ENCODE measurements at regions not wholly inside any gene's neighbourhood (a gene's known extent, or its start where the extent isn't known, plus 50 kb on each side); places are given as distances from the start of the nearest gene placed in this dataset.
A peak's percentile ranks its signal among the peaks of the same experiment; 100 is the strongest.
"Not testable (repeated sequence)": the region's sequence is repeated elsewhere in the genome, so short reads cannot be mapped to it uniquely, and the experiment has no call there.

- H3K9me3 ChIP-seq (ENCODE audit: control insufficient read depth, low read length), result no peaks in the 10 kb centered on the region
- no peak overlapping the region for H3K4me3 ChIP-seq (ENCODE audit: low read length)
- no peaks in the 10 kb centered on the region for H3K36me3 ChIP-seq (ENCODE audit: control insufficient read depth, insufficient read depth, low read length)
- no peaks in the 10 kb centered on the region for H3K4me1 ChIP-seq (ENCODE audit: control insufficient read depth, insufficient read depth, low read length)
- no peak overlapping the region for H3K9ac ChIP-seq (ENCODE audit: low read length)
- no peaks in the 10 kb centered on the region for H3K27me3 ChIP-seq (ENCODE audit: control insufficient read depth, insufficient read depth, low read length)
These were observed 50.9 kb upstream of the PTPDC1 start for GRCh38 chr9:94033383-94033782.

DNA sequence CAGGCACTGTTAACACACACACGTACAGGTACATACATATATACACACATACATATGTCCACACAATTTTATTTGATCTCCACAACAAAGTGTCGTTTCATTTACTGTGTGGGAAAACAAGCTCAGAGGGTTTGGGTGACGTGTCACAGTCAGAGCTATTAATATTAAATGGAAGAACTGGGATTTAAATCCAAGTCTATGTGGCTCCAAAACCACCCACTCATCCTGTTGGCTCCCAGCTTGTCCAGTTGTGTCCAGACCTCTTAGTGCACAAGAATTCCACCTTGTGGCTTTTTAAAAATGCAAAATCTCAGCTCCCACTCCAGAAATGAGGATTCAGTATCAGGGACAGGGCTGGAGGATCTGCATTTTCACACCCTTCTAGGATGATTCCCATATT, 52.3 kb upstream of the PTPDC1 start:
- Histone ChIP-seq H3K4me1 (ENCODE audit: control insufficient read depth, insufficient read depth, low read length) (no peaks in the 10 kb centered on the region), H3K9me3 (ENCODE audit: control insufficient read depth, low read length) (no peaks in the 10 kb centered on the region), H3K36me3 (ENCODE audit: control insufficient read depth, insufficient read depth, low read length) (no peaks in the 10 kb centered on the region), H3K4me3 (ENCODE audit: low read length) (no peak overlapping the region), H3K9ac (ENCODE audit: low read length) (no peak overlapping the region), H3K27me3 (ENCODE audit: control insufficient read depth, insufficient read depth, low read length) (no peaks in the 10 kb centered on the region)

DNA sequence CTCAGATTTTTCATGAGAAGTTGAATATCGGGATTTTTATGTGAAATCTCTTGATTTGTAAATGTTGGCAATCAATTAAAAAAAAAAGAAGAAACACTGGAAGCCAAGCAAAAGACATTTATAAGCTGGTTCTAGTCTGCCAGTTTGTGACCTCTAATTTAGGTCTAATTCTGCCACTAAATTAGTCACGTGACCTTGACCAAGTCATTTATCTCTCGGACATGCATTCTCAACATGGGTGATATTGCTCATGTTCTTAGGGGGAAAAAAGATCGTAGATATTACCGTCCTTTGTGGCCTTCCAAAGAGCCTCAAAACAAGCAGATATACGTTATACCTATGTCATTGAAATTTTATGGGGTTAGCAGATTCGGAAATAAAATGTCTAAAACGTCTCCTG, 52.9 kb upstream of the PTPDC1 start:
- Histone ChIP-seq H3K4me1 (ENCODE audit: control insufficient read depth, insufficient read depth, low read length) (no peaks in the 10 kb centered on the region), H3K9ac (ENCODE audit: low read length) (peak overlapping the region; percentile 77), H3K27me3 (ENCODE audit: control insufficient read depth, insufficient read depth, low read length) (no peaks in the 10 kb centered on the region), H3K9me3 (ENCODE audit: control insufficient read depth, low read length) (no peaks in the 10 kb centered on the region), H3K4me3 (ENCODE audit: low read length) (peak overlapping the region; percentile 75), H3K36me3 (ENCODE audit: control insufficient read depth, insufficient read depth, low read length) (no peaks in the 10 kb centered on the region)

- peak overlapping the region; percentile 77 for H3K9ac ChIP-seq (ENCODE audit: low read length)
- H3K36me3 ChIP-seq (ENCODE audit: control insufficient read depth, insufficient read depth, low read length), result no peaks in the 10 kb centered on the region
- no peaks in the 10 kb centered on the region for H3K27me3 ChIP-seq (ENCODE audit: control insufficient read depth, insufficient read depth, low read length)
- no peaks in the 10 kb centered on the region for H3K9me3 ChIP-seq (ENCODE audit: control insufficient read depth, low read length)
- H3K4me1 ChIP-seq (ENCODE audit: control insufficient read depth, insufficient read depth, low read length), result no peaks in the 10 kb centered on the region
- peak overlapping the region; percentile 75 for H3K4me3 ChIP-seq (ENCODE audit: low read length)
These were observed 53.7 kb upstream of the PTPDC1 start for GRCh38 chr9:94030318-94031179.

GRCh38 chr9:94029932-94030317, 54.3 kb upstream of the PTPDC1 start:
- Histone ChIP-seq H3K9ac (ENCODE audit: low read length) (peak overlapping the region; percentile 77), H3K4me1 (ENCODE audit: control insufficient read depth, insufficient read depth, low read length) (no peaks in the 10 kb centered on the region), H3K4me3 (ENCODE audit: low read length) (peak overlapping the region; percentile 75), H3K9me3 (ENCODE audit: control insufficient read depth, low read length) (no peaks in the 10 kb centered on the region), H3K36me3 (ENCODE audit: control insufficient read depth, insufficient read depth, low read length) (no peaks in the 10 kb centered on the region), H3K27me3 (ENCODE audit: control insufficient read depth, insufficient read depth, low read length) (no peaks in the 10 kb centered on the region)

DNA sequence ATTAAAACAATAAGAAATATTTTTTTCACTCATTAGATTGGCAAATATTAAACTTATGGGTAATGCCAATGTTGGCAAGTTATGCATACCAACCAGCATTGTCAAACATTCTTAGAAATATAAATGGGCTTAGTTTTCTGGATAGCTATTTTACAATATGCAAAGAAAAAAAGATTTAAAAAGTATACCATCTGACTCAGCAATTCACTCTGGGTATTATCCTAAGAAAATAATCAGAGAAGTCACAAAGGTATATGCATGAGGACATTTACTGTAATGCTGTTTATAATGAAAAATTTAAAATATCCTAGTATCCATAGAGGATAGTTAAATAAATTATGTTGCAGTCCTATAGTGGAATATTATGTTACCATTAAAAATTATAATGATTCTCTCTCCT, 57.4 kb upstream of the PTPDC1 start:
- Histone ChIP-seq H3K4me1 (ENCODE audit: control insufficient read depth, insufficient read depth, low read length) (no peaks in the 10 kb centered on the region), H3K4me3 (ENCODE audit: low read length) (no peak overlapping the region), H3K9me3 (ENCODE audit: control insufficient read depth, low read length) (no peaks in the 10 kb centered on the region), H3K36me3 (ENCODE audit: control insufficient read depth, insufficient read depth, low read length) (no peaks in the 10 kb centered on the region), H3K9ac (ENCODE audit: low read length) (no peak overlapping the region), H3K27me3 (ENCODE audit: control insufficient read depth, insufficient read depth, low read length) (no peaks in the 10 kb centered on the region)

GRCh38 chr9:94022476-94022875, 61.8 kb upstream of the PTPDC1 start:
- not testable (repeated sequence) for H3K9ac ChIP-seq (ENCODE audit: low read length); H3K9me3 ChIP-seq (ENCODE audit: control insufficient read depth, low read length); H3K4me1 ChIP-seq (ENCODE audit: control insufficient read depth, insufficient read depth, low read length); H3K4me3 ChIP-seq (ENCODE audit: low read length); H3K27me3 ChIP-seq (ENCODE audit: control insufficient read depth, insufficient read depth, low read length); H3K36me3 ChIP-seq (ENCODE audit: control insufficient read depth, insufficient read depth, low read length)

- H3K36me3 ChIP-seq (ENCODE audit: control insufficient read depth, insufficient read depth, low read length); H3K27me3 ChIP-seq (ENCODE audit: control insufficient read depth, insufficient read depth, low read length); H3K9me3 ChIP-seq (ENCODE audit: control insufficient read depth, low read length); H3K9ac ChIP-seq (ENCODE audit: low read length); H3K4me1 ChIP-seq (ENCODE audit: control insufficient read depth, insufficient read depth, low read length); H3K4me3 ChIP-seq (ENCODE audit: low read length): not testable (repeated sequence)
These were observed 63.4 kb upstream of the PTPDC1 start for GRCh38 chr9:94020836-94021235.

GRCh38 chr9:94018628-94019027, 63.5 kb upstream of the BARX1 start:
- no peaks in the 10 kb centered on the region for H3K9me3 ChIP-seq (ENCODE audit: control insufficient read depth, low read length)
- H3K27me3 ChIP-seq (ENCODE audit: control insufficient read depth, insufficient read depth, low read length), result no peaks in the 10 kb centered on the region
- no peaks in the 10 kb centered on the region for H3K36me3 ChIP-seq (ENCODE audit: control insufficient read depth, insufficient read depth, low read length)
- no peak overlapping the region for H3K9ac ChIP-seq (ENCODE audit: low read length)
- H3K4me3 ChIP-seq (ENCODE audit: low read length), result no peak overlapping the region
- H3K4me1 ChIP-seq (ENCODE audit: control insufficient read depth, insufficient read depth, low read length), result peaks cover 8% of the 10 kb centered on the region

DNA sequence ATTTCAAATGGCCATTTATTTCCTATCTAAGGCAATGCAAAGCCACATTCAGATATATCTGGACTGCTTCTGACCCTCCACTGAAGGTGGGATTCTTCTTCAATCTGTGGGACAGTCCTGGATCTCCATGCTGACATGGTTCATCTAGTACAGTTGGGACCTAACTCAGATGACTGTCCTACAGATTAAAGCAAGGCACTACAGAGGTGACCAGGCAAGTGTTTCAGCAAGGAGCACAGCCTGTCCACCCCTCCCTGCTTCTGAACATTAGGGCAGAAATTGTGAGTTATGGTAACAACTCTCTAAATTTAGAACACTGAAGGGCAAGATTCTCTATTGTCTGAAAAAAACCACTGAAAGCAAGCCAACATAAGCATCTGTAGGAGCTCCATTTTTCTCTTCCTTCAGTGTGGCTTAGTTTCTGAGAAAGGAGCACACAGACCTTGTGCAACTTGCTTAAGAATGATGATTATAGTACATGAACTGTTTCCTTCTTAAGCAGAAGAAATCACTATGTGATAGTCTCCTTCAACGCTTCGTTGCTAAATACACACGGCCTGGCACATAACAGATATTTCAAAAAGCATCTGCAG, 62.9 kb upstream of the BARX1 start:
- H3K4me3 ChIP-seq (ENCODE audit: low read length), result no peak overlapping the region
- no peaks in the 10 kb centered on the region for H3K27me3 ChIP-seq (ENCODE audit: control insufficient read depth, insufficient read depth, low read length)
- no peaks in the 10 kb centered on the region for H3K36me3 ChIP-seq (ENCODE audit: control insufficient read depth, insufficient read depth, low read length)
- no peak overlapping the region for H3K9ac ChIP-seq (ENCODE audit: low read length)
- H3K4me1 ChIP-seq (ENCODE audit: control insufficient read depth, insufficient read depth, low read length), result peaks cover 8% of the 10 kb centered on the region
- no peaks in the 10 kb centered on the region for H3K9me3 ChIP-seq (ENCODE audit: control insufficient read depth, low read length)

DNA sequence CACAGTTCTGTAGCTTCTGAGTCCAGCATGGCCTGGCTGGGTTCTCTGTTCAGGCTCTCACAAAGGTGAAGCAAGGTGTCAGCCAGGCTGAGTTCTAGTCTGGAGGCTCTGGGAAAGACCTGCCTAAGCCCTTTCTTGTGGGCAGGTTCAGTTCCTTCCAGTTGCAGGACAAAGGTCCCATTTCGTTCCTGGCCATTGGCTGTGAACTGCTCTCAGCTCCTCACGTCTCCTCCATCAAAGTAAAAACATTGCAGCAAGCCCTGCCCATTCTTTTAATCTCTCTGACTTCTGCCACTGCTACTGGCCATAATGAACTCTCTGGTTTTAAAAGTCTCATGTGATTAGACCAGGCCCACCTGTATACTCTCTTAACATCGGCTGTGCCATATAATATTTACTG, 61.6 kb upstream of the BARX1 start:
- Histone ChIP-seq H3K4me3 (ENCODE audit: low read length) (no peak overlapping the region), H3K9me3 (ENCODE audit: control insufficient read depth, low read length) (no peaks in the 10 kb centered on the region), H3K4me1 (ENCODE audit: control insufficient read depth, insufficient read depth, low read length) (peaks cover 8% of the 10 kb centered on the region), H3K9ac (ENCODE audit: low read length) (no peak overlapping the region), H3K27me3 (ENCODE audit: control insufficient read depth, insufficient read depth, low read length) (no peaks in the 10 kb centered on the region), H3K36me3 (ENCODE audit: control insufficient read depth, insufficient read depth, low read length) (no peaks in the 10 kb centered on the region)

DNA sequence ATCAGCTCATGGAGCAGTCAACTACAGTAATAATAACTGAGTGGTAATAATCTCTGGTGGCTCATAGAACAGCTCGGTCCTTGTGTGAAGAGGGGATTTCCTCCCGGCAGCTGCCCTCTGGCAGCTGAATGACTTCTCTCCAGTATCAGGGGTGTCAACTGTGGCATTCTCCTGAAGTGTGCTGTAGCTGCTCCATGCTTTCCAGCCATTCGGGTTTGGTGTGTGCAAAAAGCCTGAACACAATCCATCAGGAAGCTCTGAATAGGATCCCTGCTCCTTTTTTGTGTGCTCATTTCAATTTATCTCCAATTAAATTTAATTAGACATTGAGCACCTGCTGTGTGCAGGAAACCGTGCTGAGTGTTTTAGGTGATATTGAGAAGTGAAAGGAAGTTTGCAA, 59.8 kb upstream of the BARX1 start:
- Histone ChIP-seq H3K36me3 (ENCODE audit: control insufficient read depth, insufficient read depth, low read length) (no peaks in the 10 kb centered on the region), H3K9me3 (ENCODE audit: control insufficient read depth, low read length) (no peaks in the 10 kb centered on the region), H3K27me3 (ENCODE audit: control insufficient read depth, insufficient read depth, low read length) (no peaks in the 10 kb centered on the region), H3K4me3 (ENCODE audit: low read length) (no peak overlapping the region), H3K4me1 (ENCODE audit: control insufficient read depth, insufficient read depth, low read length) (peaks cover 20% of the 10 kb centered on the region), H3K9ac (ENCODE audit: low read length) (no peak overlapping the region)
